SU-DHL-6 (cell line): ENCODE measurements at regions not wholly inside any gene's neighbourhood (a gene's known extent, or its start where the extent isn't known, plus 50 kb on each side); places are given as distances from the start of the nearest gene placed in this dataset.
"Not testable (repeated sequence)": the region's sequence is repeated elsewhere in the genome, so short reads cannot be mapped to it uniquely, and the experiment has no call there.

Experiments
- H2AFZ ChIP-seq: fragments of 200-600 bp; sonication (generic); 2 replicates; pipeline ENCODE4 v1.6.1; 2014; ENCODE audit warnings: low read depth, mild to moderate bottlenecking, moderate library complexity, mixed read lengths, antibody characterized with exemption, low read length; ENCODE audit not compliant: severe bottlenecking
- H3F3A ChIP-seq: fragments of 200-600 bp; shearing (Covaris generic); 2 replicates; pipeline ENCODE4 v1.6.0; 2016; ENCODE audit warnings: antibody characterized with exemption, mild to moderate bottlenecking; ENCODE audit not compliant: insufficient read depth
- H3K27ac ChIP-seq: fragments of 200-600 bp; sonication (generic); 2 replicates; pipeline ENCODE4 v1.5.1; 2016; ENCODE audit warnings: low read depth, mild to moderate bottlenecking, low read length, moderate library complexity, mixed read lengths
- H3K27me3 ChIP-seq: fragments of 200-600 bp; sonication (generic), shearing (Covaris generic); 2 replicates; pipeline ENCODE4 v1.6.0; 2014; ENCODE audit warnings: mild to moderate bottlenecking, low read length
- H3K36me3 ChIP-seq: fragments of 200-600 bp; sonication (generic); 2 replicates; pipeline ENCODE4 v1.6.1; 2014; ENCODE audit warnings: mild to moderate bottlenecking, low read length, mixed read lengths
- H3K4me2 ChIP-seq: fragments of 300-600, 200-600 bp; shearing (Covaris generic), sonication (generic); 2 replicates; pipeline ENCODE4 v1.6.0; 2014; ENCODE audit warnings: low read length, low read depth, mild to moderate bottlenecking; ENCODE audit not compliant: poor library complexity, severe bottlenecking
- H3K4me3 ChIP-seq: fragments of 200-600 bp; sonication (generic); 2 replicates; pipeline ENCODE4 v1.5.1; 2014; ENCODE audit warnings: antibody characterized with exemption, low read length, mild to moderate bottlenecking, mixed read lengths; ENCODE audit not compliant: insufficient read depth, poor library complexity, severe bottlenecking
- H3K79me2 ChIP-seq: fragments of 200-600 bp; sonication (generic); 2 replicates; pipeline ENCODE4 v1.6.1; 2014; ENCODE audit warnings: mild to moderate bottlenecking, low read length, moderate library complexity; ENCODE audit not compliant: insufficient read depth
- H3K9ac ChIP-seq: fragments of 200-600 bp; sonication (generic); 2 replicates; pipeline ENCODE4 v1.7.0; 2014; ENCODE audit warnings: mild to moderate bottlenecking, low read length
- H3K9me2 ChIP-seq: fragments of 200-600 bp; sonication (generic); replicated peaks from 2 replicates; pipeline ENCODE4 v1.6.1; 2014; ENCODE audit warnings: low read length; ENCODE audit not compliant: insufficient read depth
- H3K9me3 ChIP-seq: fragments of 200-600 bp; sonication (generic); 2 replicates; pipeline ENCODE4 v1.6.1; 2014; ENCODE audit warnings: low read length, mixed read lengths; ENCODE audit not compliant: insufficient read depth
- H4K20me1 ChIP-seq: fragments of 200-600 bp; sonication (generic); 2 replicates; pipeline ENCODE4 v1.6.1; 2014; ENCODE audit warnings: low read depth, mild to moderate bottlenecking, antibody characterized with exemption, low read length, moderate library complexity, mixed read lengths
- CTCF ChIP-seq: fragments of 200-600 bp; sonication (generic); IDR thresholded peaks from one replicate; pipeline ENCODE4 v1.5.1; 2017; ENCODE audit warnings: antibody characterized with exemption, mild to moderate bottlenecking, low read length, moderate library complexity; ENCODE audit not compliant: insufficient read depth, poor library complexity, severe bottlenecking
- EZH2phosphoT487 ChIP-seq: fragments of 200-600 bp; sonication (generic), shearing (Covaris generic); conservative IDR thresholded peaks from 2 replicates; pipeline ENCODE4 v1.6.1; 2018; ENCODE audit warnings: mild to moderate bottlenecking, antibody characterized with exemption, low read length, moderate library complexity, mixed read lengths

- Histone ChIP-seq H3K4me2 (no peak overlapping the region), H3K36me3 (no peaks in the 10 kb centered on the region), H3K4me3 (no peak overlapping the region), H2AFZ (no peak overlapping the region), H3K9me3 (no peaks in the 10 kb centered on the region), H3K27me3 (no peaks in the 10 kb centered on the region), H3F3A (no peaks in the 10 kb centered on the region), H3K27ac (no peak overlapping the region), H4K20me1 (no peaks in the 10 kb centered on the region), H3K9me2 (no peaks in the 10 kb centered on the region), H3K9ac (no peak overlapping the region), H3K79me2 (no peaks in the 10 kb centered on the region)
- TF ChIP-seq EZH2phosphoT487 (no peak), CTCF (no peak)
Measured at GRCh38 chr12:75754141-75754540, 242.7 kb upstream of the KRR1 start.

- H3K9me2 ChIP-seq = no peaks in the 10 kb centered on the region
- H3K4me3 ChIP-seq = no peak overlapping the region
- no peaks in the 10 kb centered on the region for H3K9me3 ChIP-seq
- H3F3A ChIP-seq = no peaks in the 10 kb centered on the region
- H4K20me1 ChIP-seq = no peaks in the 10 kb centered on the region
- no peak overlapping the region for H3K27ac ChIP-seq
- H3K79me2 ChIP-seq = no peaks in the 10 kb centered on the region
- H3K4me2 ChIP-seq = no peak overlapping the region
- no peak for TF ChIP-seq EZH2phosphoT487
- TF ChIP-seq CTCF = no peak
- no peak overlapping the region for H2AFZ ChIP-seq
- no peak overlapping the region for H3K9ac ChIP-seq
- no peaks in the 10 kb centered on the region for H3K27me3 ChIP-seq
- H3K36me3 ChIP-seq = no peaks in the 10 kb centered on the region
Measured at GRCh38 chr12:75751769-75752471, 240.5 kb upstream of the KRR1 start.

- no peak overlapping the region for H3K9ac ChIP-seq
- H4K20me1 ChIP-seq = no peaks in the 10 kb centered on the region
- no peak overlapping the region for H3K4me3 ChIP-seq
- H3K36me3 ChIP-seq = no peaks in the 10 kb centered on the region
- no peaks in the 10 kb centered on the region for H3K27me3 ChIP-seq
- TF ChIP-seq CTCF (no peak), EZH2phosphoT487 (no peak)
- H3K9me3 ChIP-seq = no peaks in the 10 kb centered on the region
- H3K4me2 ChIP-seq = no peak overlapping the region
- no peaks in the 10 kb centered on the region for H3F3A ChIP-seq
- no peak overlapping the region for H2AFZ ChIP-seq
- no peak overlapping the region for H3K27ac ChIP-seq
- H3K79me2 ChIP-seq = no peaks in the 10 kb centered on the region
- no peaks in the 10 kb centered on the region for H3K9me2 ChIP-seq
Measured at GRCh38 chr12:75750716-75751306, 239.4 kb upstream of the KRR1 start.

GRCh38 chr12:75748990-75749389, 237.6 kb upstream of the KRR1 start:
- not testable (repeated sequence) for H3K9me2 ChIP-seq, H3K36me3 ChIP-seq, H3K4me3 ChIP-seq, H3K4me2 ChIP-seq, H3K9me3 ChIP-seq, H2AFZ ChIP-seq, H3F3A ChIP-seq, H4K20me1 ChIP-seq, H3K79me2 ChIP-seq, H3K27me3 ChIP-seq, H3K27ac ChIP-seq, H3K9ac ChIP-seq
